HG02610 (cell line): ENCODE measurements at regions not wholly inside any gene's neighbourhood (a gene's known extent, or its start where the extent isn't known, plus 50 kb on each side); places are given as distances from the start of the nearest gene placed in this dataset.

Source experiments
- ATAC-seq: cut with Tn5 transposase; IDR thresholded peaks from one replicate; pipeline ENCODE4 v1.9.1; 2021; ENCODE audit warnings: mild to moderate bottlenecking, moderate library complexity; ENCODE audit not compliant: unreplicated experiment

GRCh38 chr19:30122431-30122830 lies 180.4 kb downstream of the URI1 start:
- no peak for ATAC-seq

GRCh38 chr19:30123119-30123518 lies 181.1 kb downstream of the URI1 start:
- no peak for ATAC-seq

GRCh38 chr19:30123611-30124010 lies 181.6 kb downstream of the URI1 start:
- ATAC-seq = no peak

GRCh38 chr19:30128211-30128610 lies 186.2 kb downstream of the URI1 start:
- ATAC-seq = no peak

- no peak for ATAC-seq
These were observed 188.5 kb downstream of the URI1 start for GRCh38 chr19:30130356-30131122.

GRCh38 chr19:30131246-30131645 lies 189.2 kb downstream of the URI1 start:
- ATAC-seq = no peak

GRCh38 chr19:30131722-30132291 lies 189.8 kb downstream of the URI1 start:
- ATAC-seq = no peak

- no peak for ATAC-seq
These were observed 190.5 kb downstream of the URI1 start for GRCh38 chr19:30132343-30133075.

- no peak for ATAC-seq
These were observed 191.8 kb downstream of the URI1 start for GRCh38 chr19:30133803-30134202.

GRCh38 chr19:30135093-30135757 lies 193.2 kb downstream of the URI1 start:
- ATAC-seq = no peak

GRCh38 chr19:30135797-30136196 lies 193.8 kb downstream of the URI1 start:
- ATAC-seq = no peak

GRCh38 chr19:30136611-30137195 lies 194.7 kb downstream of the URI1 start:
- ATAC-seq = no peak

- ATAC-seq = no peak
These were observed 195.7 kb downstream of the URI1 start for GRCh38 chr19:30137747-30138146.

- ATAC-seq = no peak
These were observed 202.3 kb downstream of the URI1 start for GRCh38 chr19:30144242-30144758.

- ATAC-seq = no peak
These were observed 202.8 kb downstream of the URI1 start for GRCh38 chr19:30144802-30145201.

- ATAC-seq = no peak
These were observed 203.4 kb downstream of the URI1 start for GRCh38 chr19:30145467-30145866.

- ATAC-seq = no peak
These were observed 204.3 kb downstream of the URI1 start for GRCh38 chr19:30146346-30146745.

- no peak for ATAC-seq
These were observed 206.2 kb downstream of the URI1 start for GRCh38 chr19:30148039-30148790.

- ATAC-seq = no peak
These were observed 206.8 kb downstream of the URI1 start for GRCh38 chr19:30148803-30149202.

GRCh38 chr19:30149300-30149699 lies 207.3 kb downstream of the URI1 start:
- ATAC-seq = no peak
